RWPE2 (cell line): ENCODE measurements at regions not wholly inside any gene's neighbourhood (a gene's known extent, or its start where the extent isn't known, plus 50 kb on each side); places are given as distances from the start of the nearest gene placed in this dataset.

Experiments used
- ATAC-seq: fragments of 200-7000 bp; cut with Tn5 transposase; 3 replicates; pipeline ENCODE4 v1.9.1; 2021; ENCODE audit warnings: low read depth
- DNase-seq: peaks from one replicate; pipeline ENCODE4 v3.0.0-alpha.2; 2020; ENCODE audit warnings: low spot score
- H3K27ac ChIP-seq: fragments of 450-650 bp; 2 replicates; pipeline ENCODE4 v1.5.1; 2017; ENCODE audit warnings: mild to moderate bottlenecking; ENCODE audit not compliant: poor library complexity, severe bottlenecking
- H3K27me3 ChIP-seq: fragments of 250-450 bp; sonication (Bioruptor Pico); 2 replicates; pipeline ENCODE4 v1.5.1; 2021; ENCODE audit warnings: mild to moderate bottlenecking, moderate library complexity; ENCODE audit not compliant: insufficient read depth, poor library complexity, severe bottlenecking
- H3K36me3 ChIP-seq: fragments of 250-450 bp; sonication (Bioruptor Pico); 2 replicates; pipeline ENCODE4 v1.5.1; 2020; ENCODE audit warnings: low read depth, mild to moderate bottlenecking, moderate library complexity
- H3K4me1 ChIP-seq: fragments of 250-450 bp; sonication (Bioruptor Pico); 2 replicates; pipeline ENCODE4 v1.5.1; 2021; ENCODE audit warnings: mild to moderate bottlenecking, moderate library complexity; ENCODE audit not compliant: insufficient read depth, poor library complexity, severe bottlenecking
- H3K4me3 ChIP-seq: fragments of 250-450 bp; sonication (Bioruptor Pico); 2 replicates; pipeline ENCODE4 v1.5.1; 2021; ENCODE audit warnings: mild to moderate bottlenecking, moderate library complexity; ENCODE audit not compliant: severe bottlenecking
- H3K9me3 ChIP-seq: fragments of 250-450 bp; sonication (Bioruptor Pico); 2 replicates; pipeline ENCODE4 v1.5.1; 2021; ENCODE audit warnings: mild to moderate bottlenecking, moderate library complexity; ENCODE audit not compliant: severe bottlenecking
- TF ChIP-seq, protein P1 (sequence below): fragments of 450-650 bp; IDR thresholded peaks from one replicate; pipeline ENCODE4 v1.5.1; 2017; ENCODE audit warnings: mild to moderate bottlenecking, moderate library complexity; ENCODE audit not compliant: poor library complexity, severe bottlenecking

DNA sequence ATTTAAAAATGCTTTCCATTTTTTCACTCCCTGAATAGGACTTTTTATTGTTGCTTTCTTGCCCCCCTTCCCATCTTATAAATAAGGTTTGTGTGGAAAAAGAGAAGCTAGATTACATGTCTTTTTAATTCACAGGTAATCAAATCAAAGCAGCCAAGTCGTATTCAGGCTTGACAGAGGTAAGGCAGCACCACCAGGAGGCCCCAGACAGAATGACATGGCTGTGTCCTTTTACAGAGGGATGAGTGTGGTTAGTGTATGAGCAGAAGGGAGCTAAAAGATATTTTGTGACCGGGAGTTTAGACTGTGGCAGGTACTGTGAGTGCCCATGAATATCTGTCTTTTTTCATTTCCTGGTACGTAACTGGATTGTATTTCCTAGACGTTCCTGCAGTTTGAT, 596.1 kb downstream of the ETNK1 start:
- ATAC-seq, result no peak
- TF ChIP-seq, protein P1, sequence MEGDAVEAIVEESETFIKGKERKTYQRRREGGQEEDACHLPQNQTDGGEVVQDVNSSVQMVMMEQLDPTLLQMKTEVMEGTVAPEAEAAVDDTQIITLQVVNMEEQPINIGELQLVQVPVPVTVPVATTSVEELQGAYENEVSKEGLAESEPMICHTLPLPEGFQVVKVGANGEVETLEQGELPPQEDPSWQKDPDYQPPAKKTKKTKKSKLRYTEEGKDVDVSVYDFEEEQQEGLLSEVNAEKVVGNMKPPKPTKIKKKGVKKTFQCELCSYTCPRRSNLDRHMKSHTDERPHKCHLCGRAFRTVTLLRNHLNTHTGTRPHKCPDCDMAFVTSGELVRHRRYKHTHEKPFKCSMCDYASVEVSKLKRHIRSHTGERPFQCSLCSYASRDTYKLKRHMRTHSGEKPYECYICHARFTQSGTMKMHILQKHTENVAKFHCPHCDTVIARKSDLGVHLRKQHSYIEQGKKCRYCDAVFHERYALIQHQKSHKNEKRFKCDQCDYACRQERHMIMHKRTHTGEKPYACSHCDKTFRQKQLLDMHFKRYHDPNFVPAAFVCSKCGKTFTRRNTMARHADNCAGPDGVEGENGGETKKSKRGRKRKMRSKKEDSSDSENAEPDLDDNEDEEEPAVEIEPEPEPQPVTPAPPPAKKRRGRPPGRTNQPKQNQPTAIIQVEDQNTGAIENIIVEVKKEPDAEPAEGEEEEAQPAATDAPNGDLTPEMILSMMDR, result no peak

DNA sequence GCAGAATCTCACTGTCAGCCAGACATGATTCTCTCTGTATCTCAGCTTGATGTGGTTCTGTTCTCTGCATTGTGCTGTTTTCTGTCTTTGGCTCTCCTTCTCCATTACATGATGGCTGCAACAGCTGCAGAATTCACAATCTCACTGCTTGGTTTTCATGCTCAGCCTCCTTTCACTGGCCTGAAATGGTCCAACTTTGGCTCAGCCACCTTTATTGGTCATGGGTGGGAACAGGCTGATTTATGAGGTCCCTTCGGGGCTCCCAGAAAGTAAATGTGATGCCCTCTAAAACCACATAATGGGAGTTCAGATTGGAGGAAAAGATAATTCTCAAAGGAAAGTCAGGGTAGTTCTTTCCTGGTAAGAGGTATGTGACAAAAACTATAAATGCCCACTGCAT, 597.0 kb downstream of the ETNK1 start:
- TF ChIP-seq, protein P1, result no peak
- Histone ChIP-seq H3K27me3 (no peaks in the 10 kb centered on the region), H3K4me3 (no peak overlapping the region), H3K36me3 (no peaks in the 10 kb centered on the region), H3K27ac (no peak overlapping the region), H3K4me1 (no peaks in the 10 kb centered on the region), H3K9me3 (no peaks in the 10 kb centered on the region)
- DNase-seq (no peak), ATAC-seq (no peak)

More for the DNA sequence above, 596.1 kb downstream of the ETNK1 start:
- DNase-seq, result no peak
- Histone ChIP-seq H3K27me3 (no peaks in the 10 kb centered on the region), H3K9me3 (no peaks in the 10 kb centered on the region), H3K27ac (no peak overlapping the region), H3K36me3 (no peaks in the 10 kb centered on the region), H3K4me3 (no peak overlapping the region), H3K4me1 (no peaks in the 10 kb centered on the region)

DNA sequence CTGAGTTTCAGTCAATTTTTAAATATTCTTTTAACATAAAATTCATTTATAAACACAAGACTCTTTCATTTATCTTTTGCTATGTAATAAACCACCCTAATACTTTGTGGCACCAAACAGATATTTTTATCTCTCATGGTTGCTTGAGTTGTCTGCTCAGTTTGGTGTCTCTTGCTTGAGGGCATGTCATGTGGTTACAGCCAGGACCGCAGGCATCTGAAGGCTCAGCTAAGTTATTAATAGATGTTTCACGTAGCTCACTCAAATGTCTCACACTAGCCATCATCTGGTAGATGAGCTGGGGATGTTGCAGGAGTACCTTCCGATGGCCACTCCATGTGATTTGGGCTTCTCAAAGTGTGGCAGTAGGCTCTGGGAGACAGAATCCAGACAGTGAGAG, 597.8 kb downstream of the ETNK1 start:
- Histone ChIP-seq H3K27ac (no peak overlapping the region), H3K9me3 (no peaks in the 10 kb centered on the region), H3K4me3 (no peak overlapping the region), H3K4me1 (no peaks in the 10 kb centered on the region), H3K27me3 (no peaks in the 10 kb centered on the region), H3K36me3 (no peaks in the 10 kb centered on the region)
- DNase-seq (no peak), ATAC-seq (no peak)
- TF ChIP-seq, protein P1, result no peak

DNA sequence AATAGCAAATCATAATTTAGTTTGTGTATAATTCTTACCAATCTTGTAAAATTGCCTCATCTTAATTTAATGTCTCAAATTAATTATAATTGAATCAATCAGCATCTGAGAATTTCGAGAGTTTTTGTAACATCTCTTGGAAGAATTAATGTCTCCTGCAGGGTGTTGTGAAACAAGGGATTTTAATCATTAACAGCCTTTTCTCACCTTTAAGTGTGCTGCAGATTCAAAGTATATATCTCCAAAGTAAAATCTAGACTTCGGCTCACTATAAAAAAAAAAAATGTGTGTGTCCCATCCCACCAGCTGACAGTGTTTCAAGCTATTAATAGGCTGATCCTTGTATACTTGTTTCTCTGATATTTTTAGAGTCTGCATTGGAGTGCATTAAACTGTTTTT, 603.1 kb downstream of the ETNK1 start:
- DNase-seq (no peak), ATAC-seq (no peak)
- no peak overlapping the region for H3K27ac ChIP-seq
- no peaks in the 10 kb centered on the region for H3K9me3 ChIP-seq
- no peaks in the 10 kb centered on the region for H3K36me3 ChIP-seq
- H3K4me1 ChIP-seq, result no peaks in the 10 kb centered on the region
- no peaks in the 10 kb centered on the region for H3K27me3 ChIP-seq
- TF ChIP-seq, protein P1, result no peak
- H3K4me3 ChIP-seq, result no peak overlapping the region

DNA sequence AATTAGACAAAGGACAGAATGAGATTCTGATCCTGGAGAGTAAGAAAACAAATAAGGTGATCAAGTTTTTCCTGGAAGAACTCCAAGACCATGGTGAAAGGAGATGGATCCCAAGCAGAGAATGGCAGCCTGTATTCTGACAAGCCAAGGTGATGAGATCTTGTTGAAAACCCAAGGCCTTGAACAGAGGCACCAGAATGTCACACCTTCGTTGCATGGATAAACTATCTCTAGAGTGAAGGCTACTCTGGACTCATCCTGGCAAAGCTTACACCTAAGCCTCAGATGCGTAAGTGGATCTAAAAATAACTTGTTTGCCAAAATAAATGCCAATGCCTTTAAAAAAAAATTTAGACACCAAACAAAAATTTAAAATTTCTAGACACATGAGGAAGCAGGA, 605.9 kb downstream of the ETNK1 start:
- Histone ChIP-seq H3K4me3 (no peak overlapping the region), H3K4me1 (no peaks in the 10 kb centered on the region), H3K27ac (no peak overlapping the region), H3K9me3 (no peaks in the 10 kb centered on the region), H3K36me3 (no peaks in the 10 kb centered on the region), H3K27me3 (no peaks in the 10 kb centered on the region)
- no peak for DNase-seq
- TF ChIP-seq, protein P1, result no peak
- no peak for ATAC-seq
